Caco-2 (cell line): ENCODE measurements at regions not wholly inside any gene's neighbourhood (a gene's known extent, or its start where the extent isn't known, plus 50 kb on each side); places are given as distances from the start of the nearest gene placed in this dataset.

ENCODE experiments used
- BruUV-seq: library from RNA; stranded (reverse); fragments of 400-500 nt; replicated peaks from 2 replicates; lab custom pipeline; 2021; lab: Mats Ljungman, UMichigan
- CTCF ChIA-PET: fragments of 300-600 bp; sonication (Branson Sonifier 250); formaldehyde crosslinking; loops from one replicate; lab custom pipeline; 2022; ENCODE audit warnings: antibody characterized with exemption; lab: Charles Lee
- POLR2A ChIA-PET: fragments of 300-600 bp; sonication (Branson Sonifier 250); formaldehyde crosslinking; loops from one replicate; lab custom pipeline; 2022; ENCODE audit warnings: antibody characterized with exemption; lab: Charles Lee
- DNase-seq, 2 experiments: peaks; one replicate each; pipeline versions ENCODE4 v3.0.0 to v3.0.0-alpha.2; 2020 to 2022
- H3K27me3 ChIP-seq: replicated peaks from 2 replicates; pipeline ENCODE4 v1.6.0; 2011; ENCODE audit warnings: low read length; ENCODE audit not compliant: control insufficient read depth, insufficient read depth
- H3K36me3 ChIP-seq: 2 replicates; pipeline ENCODE4 v1.5.1; 2011; ENCODE audit warnings: low read length; ENCODE audit not compliant: control insufficient read depth, insufficient read depth
- H3K4me1 ChIP-seq: fragments of 250-450 bp; sonication (Bioruptor Pico); 2 replicates; pipeline ENCODE4 v1.5.1; 2020; ENCODE audit warnings: mild to moderate bottlenecking
- H3K4me3 ChIP-seq: 2 replicates; pipeline ENCODE4 v1.5.1; 2011; ENCODE audit warnings: low read depth, mild to moderate bottlenecking, control low read depth, low read length
- H3K9me3 ChIP-seq: fragments of 250-450 bp; sonication (Bioruptor Pico); 2 replicates; pipeline ENCODE4 v1.5.1; 2020; ENCODE audit warnings: mild to moderate bottlenecking, moderate library complexity
- H3K27ac Mint-ChIP-seq: one replicate; pipeline ENCODE4 v1.8.0; 2022; ENCODE audit warnings: mixed read lengths; ENCODE audit not compliant: unreplicated experiment
- H3K27me3 Mint-ChIP-seq: one replicate; pipeline ENCODE4 v1.8.0; 2022; ENCODE audit warnings: mixed read lengths; ENCODE audit not compliant: insufficient read depth, unreplicated experiment
- H3K36me3 Mint-ChIP-seq: one replicate; pipeline ENCODE4 v1.8.0; 2022; ENCODE audit warnings: mild to moderate bottlenecking, mixed read lengths; ENCODE audit not compliant: insufficient read depth, unreplicated experiment
- H3K4me1 Mint-ChIP-seq: one replicate; pipeline ENCODE4 v1.8.0; 2022; ENCODE audit warnings: low read depth, mixed read lengths; ENCODE audit not compliant: unreplicated experiment
- H3K4me3 Mint-ChIP-seq: one replicate; pipeline ENCODE4 v1.8.0; 2022; ENCODE audit warnings: mild to moderate bottlenecking, moderate library complexity, mixed read lengths; ENCODE audit not compliant: unreplicated experiment
- H3K9me3 Mint-ChIP-seq: one replicate; pipeline ENCODE4 v1.8.0; 2022; ENCODE audit warnings: mixed read lengths; ENCODE audit not compliant: unreplicated experiment
- CTCF ChIP-seq, 2 experiments: fragments of 200-600 bp in 1 of 2; IDR thresholded peaks; 1 replicate in 1 of 2; 2 replicates in 1 of 2; pipeline versions ENCODE4 v1.5.1 to v1.8.0; 2011 to 2022; ENCODE audit warnings: antibody characterized with exemption in 1 of 2, control low read depth in 1 of 2, inconsistent platforms in 1 of 2, low read depth in 1 of 2, low read length in 1 of 2, mild to moderate bottlenecking in 1 of 2, moderate library complexity in 1 of 2; ENCODE audit not compliant: insufficient read depth in 1 of 2, severe bottlenecking in 1 of 2, unreplicated experiment in 1 of 2
- intact Hi-C: fragments of 100-400 bp; cut with micrococcal nuclease; formaldehyde crosslinking; loops from one replicate; pipeline ENCODE4 v1.10.0; 2022; ENCODE audit not compliant: unreplicated experiment

DNA sequence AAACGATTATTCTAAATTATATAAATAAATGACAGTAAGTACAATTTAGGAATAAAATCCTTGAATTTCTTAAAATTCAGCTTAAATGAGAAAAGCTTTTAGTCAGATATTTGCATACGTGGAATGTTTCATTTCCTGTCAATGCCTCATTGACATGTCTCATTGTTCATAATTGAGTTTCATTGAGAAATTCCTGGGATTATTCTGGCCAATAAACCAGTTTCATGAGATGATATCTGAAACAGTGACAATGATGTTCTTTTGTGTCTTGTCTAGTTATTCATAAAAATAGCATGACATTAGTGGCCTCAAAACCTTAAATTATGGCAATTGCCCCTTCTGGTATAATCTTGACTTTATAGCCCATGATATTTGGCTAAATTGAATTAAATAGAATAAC, 95.8 kb downstream of the DKK1 start:
- Histone ChIP-seq H3K9me3 (no peaks in the 10 kb centered on the region), H3K27me3 (no peaks in the 10 kb centered on the region), H3K4me1 (peaks cover 11% of the 10 kb centered on the region; the same call in 1 of the 2 replicates), H3K4me3 (no peak overlapping the region), H3K36me3 (no peaks in the 10 kb centered on the region)
- no TSS peak for BruUV-seq
- Mint-ChIP-seq H3K27me3 (no peaks in the 10 kb centered on the region), H3K36me3 (peaks cover 4% of the 10 kb centered on the region), H3K4me1 (no peaks in the 10 kb centered on the region), H3K4me3 (no peak overlapping the region), H3K27ac (no peak overlapping the region), H3K9me3 (peaks cover 10% of the 10 kb centered on the region)
- no peak for DNase-seq
- TF ChIP-seq CTCF (IDR thresholded peaks at IDR 0.05; ENCODE audit: insufficient read depth in 1 of 2, low read depth in 1 of 2, low read length in 1 of 2, severe bottlenecking in 1 of 2, unreplicated experiment in 1 of 2) = no peak
- POLR2A ChIA-PET = no interaction called here
- intact Hi-C loops = no loop called here
- CTCF ChIA-PET = no interaction called here

GRCh38 chr10:52410916-52411315, 96.8 kb downstream of the DKK1 start:
- Histone ChIP-seq H3K36me3 (no peaks in the 10 kb centered on the region), H3K27me3 (no peaks in the 10 kb centered on the region), H3K4me1 (peaks cover 11% of the 10 kb centered on the region; the same call in 1 of the 2 replicates), H3K9me3 (no peaks in the 10 kb centered on the region), H3K4me3 (no peak overlapping the region)
- H3K9me3 Mint-ChIP-seq = peaks cover 2% of the 10 kb centered on the region
- no peak overlapping the region for H3K4me3 Mint-ChIP-seq
- H3K4me1 Mint-ChIP-seq = no peaks in the 10 kb centered on the region
- no TSS peak for BruUV-seq
- ChIA-PET POLR2A (no interaction called here), CTCF (no interaction called here)
- no peak for TF ChIP-seq CTCF (IDR thresholded peaks at IDR 0.05; ENCODE audit: insufficient read depth in 1 of 2, low read depth in 1 of 2, low read length in 1 of 2, severe bottlenecking in 1 of 2, unreplicated experiment in 1 of 2)
- no peak overlapping the region for H3K27ac Mint-ChIP-seq
- no peak for DNase-seq
- intact Hi-C loops = no loop called here
- no peaks in the 10 kb centered on the region for H3K36me3 Mint-ChIP-seq
- no peaks in the 10 kb centered on the region for H3K27me3 Mint-ChIP-seq

DNA sequence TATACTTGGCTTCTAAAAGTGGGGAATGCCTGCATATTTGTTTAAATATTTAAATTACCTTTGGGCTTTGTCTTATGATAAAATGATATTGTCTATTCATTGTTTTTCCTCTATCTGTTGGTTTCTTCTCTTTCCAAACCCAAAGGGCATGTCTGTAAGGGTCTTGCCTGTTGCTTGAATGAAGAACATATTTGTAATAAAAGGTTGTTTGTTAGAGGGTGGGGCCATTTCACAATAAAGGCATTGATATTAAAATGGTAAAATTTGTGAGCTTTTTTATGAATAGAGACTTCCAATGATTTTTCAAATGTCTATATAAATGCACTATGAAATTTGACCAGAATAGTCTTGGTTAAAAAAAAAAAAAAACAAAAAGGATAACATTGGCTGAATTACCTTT, 105.2 kb downstream of the DKK1 start:
- TF ChIP-seq CTCF (IDR thresholded peaks at IDR 0.05; ENCODE audit: insufficient read depth in 1 of 2, low read depth in 1 of 2, low read length in 1 of 2, severe bottlenecking in 1 of 2, unreplicated experiment in 1 of 2) = no peak
- Mint-ChIP-seq H3K4me1 (no peaks in the 10 kb centered on the region), H3K9me3 (peaks cover 5% of the 10 kb centered on the region), H3K4me3 (no peak overlapping the region), H3K27me3 (no peaks in the 10 kb centered on the region), H3K36me3 (no peaks in the 10 kb centered on the region), H3K27ac (no peak overlapping the region)
- Histone ChIP-seq H3K4me3 (no peak overlapping the region), H3K36me3 (no peaks in the 10 kb centered on the region), H3K27me3 (no peaks in the 10 kb centered on the region), H3K9me3 (no peaks in the 10 kb centered on the region), H3K4me1 (no peaks in the 10 kb centered on the region)
- BruUV-seq = no TSS peak
- intact Hi-C loops = no loop called here
- POLR2A ChIA-PET = no interaction called here
- CTCF ChIA-PET = no interaction called here
- DNase-seq = no peak
